Upper lobe of left lung (tissue), 6 donors: ENCODE measurements at regions not wholly inside any gene's neighbourhood (a gene's known extent, or its start where the extent isn't known, plus 50 kb on each side); places are given as distances from the start of the nearest gene placed in this dataset.

Experiments used
- ATAC-seq, 2 donors: fragments of 200-7000 bp; cut with Tn5 transposase; one replicate each; pipeline ENCODE4 v1.9.1; 2022; ENCODE audit warnings: mild to moderate bottlenecking in 2 of 2, moderate library complexity in 2 of 2; ENCODE audit not compliant: low FRiP score in 2 of 2
- DNase-seq, 2 donors: peaks; one replicate each; pipeline ENCODE4 v3.0.0-alpha.2; 2019 to 2020
- H3K27ac ChIP-seq, 4 donors: fragments of 200-600 bp; sonication (generic); one replicate each; pipeline ENCODE4 v1.5.1; 2016 to 2019
- H3K27me3 ChIP-seq, 4 donors: fragments of 200-600 bp; sonication (generic); one replicate each; pipeline ENCODE4 v1.5.1; 2017 to 2019
- H3K36me3 ChIP-seq, 4 donors: fragments of 200-600 bp; sonication (generic); one replicate each; pipeline ENCODE4 v1.5.1; 2016 to 2019
- H3K4me1 ChIP-seq, 4 donors: fragments of 200-600 bp; sonication (generic); one replicate each; pipeline ENCODE4 v1.5.1; 2018 to 2019
- H3K4me3 ChIP-seq, 4 donors: fragments of 200-600 bp; sonication (generic); one replicate each; pipeline ENCODE4 v1.5.1; 2017 to 2019; ENCODE audit warnings: mild to moderate bottlenecking in 2 of 4, moderate library complexity in 1 of 4
- H3K9me3 ChIP-seq, 4 donors: fragments of 200-600 bp; sonication (generic); one replicate each; pipeline ENCODE4 v1.5.1; 2018 to 2019
- CTCF ChIP-seq, 6 experiments: fragments of 450-650 bp in 4 of 6; fragments of 200-600 bp in 2 of 6; sonication (generic) in 2 of 6; IDR thresholded peaks; one replicate each; pipeline ENCODE4 v1.5.1; 2016 to 2019; ENCODE audit warnings: antibody characterized with exemption in 6 of 6
- EP300 ChIP-seq, 4 donors: sonication (generic); formaldehyde crosslinking; IDR thresholded peaks; one replicate each; pipeline ENCODE4 v1.5.1; 2017; ENCODE audit warnings: antibody characterized with exemption in 4 of 4, control low read depth in 2 of 4
- POLR2A ChIP-seq, 4 donors: fragments of 450-650 bp; IDR thresholded peaks; one replicate each; pipeline ENCODE4 v1.5.1; 2016 to 2017; ENCODE audit warnings: antibody characterized with exemption in 4 of 4, mild to moderate bottlenecking in 2 of 4
- POLR2AphosphoS5 ChIP-seq, 2 donors: sonication (generic); formaldehyde crosslinking; IDR thresholded peaks; one replicate each; pipeline ENCODE4 v1.5.1; 2017; ENCODE audit warnings: antibody characterized with exemption in 2 of 2
- WGBS, 2 donors: methylation state at CpG; one replicate each; pipeline ENCODE4 v1.1.5; 2017 to 2018; 5-methylcytosine and 5-hydroxymethylcytosine counted together
- donor health status: DM: no; HTN: no; CAD: no; lungs with moderate emphysema.
- donor health status: DM: no; HTN: yes; CAD: no; lungs with severe emphysema.

DNA sequence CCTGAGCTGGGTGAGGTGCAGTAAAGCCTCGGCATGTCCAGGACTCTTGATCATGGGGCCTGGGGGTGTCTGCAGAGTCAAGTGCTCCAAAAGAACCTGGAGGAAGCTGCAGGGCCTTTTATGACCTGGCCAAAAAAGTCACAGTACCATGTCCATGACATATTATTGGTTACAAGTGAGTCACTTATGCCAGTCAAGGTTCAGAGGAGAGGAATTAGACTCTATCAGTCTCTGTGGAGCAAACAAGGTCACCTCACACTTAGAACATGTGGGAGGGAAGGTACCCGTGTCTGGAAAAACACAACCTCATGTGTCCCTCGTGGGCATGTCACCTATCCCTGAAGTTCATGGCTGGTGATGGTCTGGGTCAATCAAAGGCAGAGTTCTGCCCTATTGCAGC is 465.7 kb downstream of the FBXO15 start:
- no peak for ATAC-seq
- 83 to 85% methylated on average over 2 to 3 of the region's 3 CpGs for WGBS, 2 donors
- H3K36me3 ChIP-seq = no peaks in the 10 kb centered on the region

DNA sequence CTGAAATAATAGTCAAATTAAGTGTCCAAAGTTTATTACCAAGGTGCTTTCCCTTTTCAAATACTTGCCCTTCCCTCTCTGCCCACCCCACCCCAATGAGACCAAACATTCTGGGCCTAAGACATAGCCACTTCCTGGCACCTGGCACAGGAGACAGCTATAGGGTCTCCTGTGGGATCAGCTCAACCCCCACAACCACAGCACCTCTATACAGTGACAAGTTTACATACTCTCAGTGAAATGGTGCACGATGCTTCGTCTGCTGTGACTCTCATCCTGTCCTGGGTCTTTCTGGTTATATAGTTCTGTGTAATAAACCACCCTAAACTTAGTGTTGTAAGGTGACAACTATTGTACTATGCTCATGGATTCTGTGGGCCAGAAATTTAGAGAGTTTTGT is 466.2 kb downstream of the FBXO15 start:
- no peak for DNase-seq

More for the DNA sequence above, 465.7 kb downstream of the FBXO15 start:
- H3K9me3 ChIP-seq = no peaks in the 10 kb centered on the region
- no peak overlapping the region for H3K27ac ChIP-seq
- no peaks in the 10 kb centered on the region for H3K4me1 ChIP-seq
- H3K27me3 ChIP-seq = no peaks in the 10 kb centered on the region
- H3K4me3 ChIP-seq = no peak overlapping the region
- no peak for DNase-seq
- no peak for TF ChIP-seq CTCF (IDR thresholded peaks at IDR 0.05)
- TF ChIP-seq EP300 (IDR thresholded peaks at IDR 0.05) = no peak
- TF ChIP-seq POLR2A (IDR thresholded peaks at IDR 0.05) = no peak
- TF ChIP-seq POLR2AphosphoS5 (IDR thresholded peaks at IDR 0.05) = no peak

GRCh38 chr18:73679941-73680712 is 467.5 kb downstream of the FBXO15 start:
- WGBS, 2 donors = 81 to 84% methylated on average over 8 of the region's 8 CpGs
- Histone ChIP-seq H3K4me1 (no peaks in the 10 kb centered on the region), H3K27me3 (no peaks in the 10 kb centered on the region), H3K27ac (no peak overlapping the region), H3K4me3 (no peak overlapping the region), H3K36me3 (no peaks in the 10 kb centered on the region), H3K9me3 (no peaks in the 10 kb centered on the region)
- TF ChIP-seq EP300 (IDR thresholded peaks at IDR 0.05) = no peak
- no peak for TF ChIP-seq CTCF (IDR thresholded peaks at IDR 0.05)
- no peak for TF ChIP-seq POLR2A (IDR thresholded peaks at IDR 0.05)
- TF ChIP-seq POLR2AphosphoS5 (IDR thresholded peaks at IDR 0.05) = no peak
- DNase-seq = no peak
- no peak for ATAC-seq

More for the DNA sequence above, 466.2 kb downstream of the FBXO15 start:
- H3K27me3 ChIP-seq = no peaks in the 10 kb centered on the region
- H3K4me3 ChIP-seq = no peak overlapping the region
- H3K27ac ChIP-seq = no peak overlapping the region
- no peaks in the 10 kb centered on the region for H3K4me1 ChIP-seq
- no peaks in the 10 kb centered on the region for H3K36me3 ChIP-seq
- ATAC-seq = no peak
- WGBS, 2 donors = 96 to 100% methylated on average over 2 of the region's 2 CpGs
- no peaks in the 10 kb centered on the region for H3K9me3 ChIP-seq
- TF ChIP-seq POLR2AphosphoS5 (IDR thresholded peaks at IDR 0.05) = no peak
- no peak for TF ChIP-seq EP300 (IDR thresholded peaks at IDR 0.05)
- TF ChIP-seq CTCF (IDR thresholded peaks at IDR 0.05) = no peak
- no peak for TF ChIP-seq POLR2A (IDR thresholded peaks at IDR 0.05)

- no peaks in the 10 kb centered on the region for H3K27me3 ChIP-seq
- no peak overlapping the region for H3K27ac ChIP-seq
- ATAC-seq (no peak), DNase-seq (no peak)
- H3K4me3 ChIP-seq = no peak overlapping the region
- no peaks in the 10 kb centered on the region for H3K4me1 ChIP-seq
- no peaks in the 10 kb centered on the region for H3K36me3 ChIP-seq
- TF ChIP-seq CTCF (IDR thresholded peaks at IDR 0.05) (no peak), POLR2AphosphoS5 (IDR thresholded peaks at IDR 0.05) (no peak), POLR2A (IDR thresholded peaks at IDR 0.05) (no peak), EP300 (IDR thresholded peaks at IDR 0.05) (no peak)
- no peaks in the 10 kb centered on the region for H3K9me3 ChIP-seq
Measured at GRCh38 chr18:73677450-73677849, 470.2 kb downstream of the FBXO15 start.
